DND-41 (cell line): ENCODE measurements at regions not wholly inside any gene's neighbourhood (a gene's known extent, or its start where the extent isn't known, plus 50 kb on each side); places are given as distances from the start of the nearest gene placed in this dataset.

ENCODE experiments used
- ATAC-seq: fragments of 200-7000 bp; cut with Tn5 transposase; 3 replicates; pipeline ENCODE4 v1.9.1; 2021; ENCODE audit warnings: low read depth; ENCODE audit not compliant: insufficient read depth
- DNase-seq: peaks from one replicate; pipeline ENCODE4 v3.0.0-alpha.2; 2020
- H2AFZ ChIP-seq: 2 replicates; pipeline ENCODE4 v1.6.0; 2012; ENCODE audit warnings: low read depth, low read length
- H3K27ac ChIP-seq: 2 replicates; pipeline ENCODE4 v1.5.1; 2012; ENCODE audit warnings: low read length, inconsistent platforms
- H3K27me3 ChIP-seq: fragments of 200-600 bp; sonication (generic); 2 replicates; pipeline ENCODE4 v1.6.0; 2012; ENCODE audit warnings: low read length, mild to moderate bottlenecking, inconsistent platforms; ENCODE audit not compliant: insufficient read depth, poor library complexity
- H3K36me3 ChIP-seq: 2 replicates; pipeline ENCODE4 v1.5.1; 2012; ENCODE audit warnings: low read length, inconsistent platforms; ENCODE audit not compliant: insufficient read depth
- H3K4me1 ChIP-seq: 2 replicates; pipeline ENCODE4 v1.5.1; 2012; ENCODE audit warnings: mild to moderate bottlenecking, low read length; ENCODE audit not compliant: insufficient read depth
- H3K4me2 ChIP-seq: 2 replicates; pipeline ENCODE4 v1.6.0; 2012; ENCODE audit warnings: mild to moderate bottlenecking, moderate library complexity, low read length, inconsistent platforms; ENCODE audit not compliant: insufficient read depth
- H3K4me3 ChIP-seq, 2 experiments: fragments of 200-600 bp in 1 of 2; shearing (Covaris generic) in 1 of 2; 2 replicates each; pipeline ENCODE4 v1.5.1; 2012 to 2016; ENCODE audit warnings: inconsistent platforms in 2 of 2, low read length in 2 of 2, mild to moderate bottlenecking in 2 of 2, low read depth in 1 of 2, moderate library complexity in 1 of 2
- H3K79me2 ChIP-seq: 2 replicates; pipeline ENCODE4 v1.6.0; 2012; ENCODE audit warnings: low read length, inconsistent platforms; ENCODE audit not compliant: insufficient read depth
- H3K9ac ChIP-seq: 2 replicates; pipeline ENCODE4 v1.6.0; 2012; ENCODE audit warnings: low read depth, mild to moderate bottlenecking, inconsistent platforms, low read length, moderate library complexity
- H3K9me3 ChIP-seq: 2 replicates; pipeline ENCODE4 v1.5.1; 2012; ENCODE audit warnings: low read length, moderate library complexity, mild to moderate bottlenecking, inconsistent platforms; ENCODE audit not compliant: insufficient read depth, severe bottlenecking
- H4K20me1 ChIP-seq: 2 replicates; pipeline ENCODE4 v1.6.0; 2012; ENCODE audit warnings: low read length; ENCODE audit not compliant: insufficient read depth
- EZH2 ChIP-seq: IDR thresholded peaks from 3 replicates; pipeline ENCODE4 v1.6.1; 2012; ENCODE audit warnings: borderline replicate concordance, low read depth, mild to moderate bottlenecking, moderate library complexity, low read length, inconsistent platforms; ENCODE audit not compliant: severe bottlenecking
- TF ChIP-seq, protein P1 (sequence below): IDR thresholded peaks from 2 replicates; pipeline ENCODE4 v1.5.1; 2012; ENCODE audit warnings: borderline replicate concordance, low read length, moderate library complexity, mild to moderate bottlenecking; ENCODE audit not compliant: poor library complexity, severe bottlenecking; ENCODE audit errors: extremely low read depth

DNA sequence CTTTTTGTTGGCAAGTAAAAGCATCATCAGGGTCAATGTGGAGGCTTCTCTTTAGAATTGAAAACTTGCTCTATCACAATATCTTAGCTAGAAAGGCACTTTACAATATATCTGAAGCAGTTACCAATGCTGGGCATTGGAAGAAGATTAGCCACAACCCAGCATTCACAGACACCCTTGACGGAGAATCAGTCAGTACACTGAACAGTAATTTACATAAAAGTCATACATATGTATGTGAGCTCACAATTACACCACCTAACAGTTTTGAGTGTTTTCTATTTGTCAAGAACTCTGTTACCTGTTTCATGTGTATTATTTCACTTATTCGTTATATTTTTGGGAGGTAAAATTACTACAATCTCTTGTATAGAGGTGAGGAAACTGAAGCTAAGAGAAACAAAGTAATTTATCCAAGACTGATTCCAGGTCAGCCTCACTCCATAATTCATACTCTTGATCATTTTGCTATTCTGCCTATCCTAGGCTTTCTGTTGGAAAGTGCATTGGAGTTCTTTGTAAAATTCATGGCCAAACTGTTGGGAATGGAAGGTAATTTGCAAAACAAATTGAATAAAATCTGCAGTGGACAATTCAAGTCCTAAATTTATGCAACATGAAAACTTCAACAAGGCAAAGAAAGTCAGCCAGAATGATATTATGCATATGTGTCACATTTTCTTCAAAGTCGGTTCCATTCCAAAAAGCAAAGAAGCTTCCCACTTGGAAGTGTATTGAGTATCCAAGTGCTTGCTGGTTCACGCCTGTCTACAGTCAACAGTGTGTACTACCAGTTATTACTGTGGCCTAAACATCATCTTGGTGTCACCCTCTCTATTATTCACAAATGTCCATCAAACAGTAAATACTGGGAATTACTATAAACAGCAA is 223.7 kb upstream of the SEMA6D start:
- H3K9me3 ChIP-seq: no peaks in the 10 kb centered on the region
- H3K4me1 ChIP-seq: no peaks in the 10 kb centered on the region
- ATAC-seq (no peak), DNase-seq (no peak)
- no peak overlapping the region for H3K4me2 ChIP-seq
- H3K36me3 ChIP-seq: no peaks in the 10 kb centered on the region
- no peak overlapping the region for H3K9ac ChIP-seq
- no peaks in the 10 kb centered on the region for H3K79me2 ChIP-seq
- H3K27ac ChIP-seq: no peak overlapping the region
- no peak overlapping the region for H3K4me3 ChIP-seq
- no peaks in the 10 kb centered on the region for H4K20me1 ChIP-seq
- no peaks in the 10 kb centered on the region for H3K27me3 ChIP-seq
- TF ChIP-seq EZH2: no peak
- TF ChIP-seq, protein P1, sequence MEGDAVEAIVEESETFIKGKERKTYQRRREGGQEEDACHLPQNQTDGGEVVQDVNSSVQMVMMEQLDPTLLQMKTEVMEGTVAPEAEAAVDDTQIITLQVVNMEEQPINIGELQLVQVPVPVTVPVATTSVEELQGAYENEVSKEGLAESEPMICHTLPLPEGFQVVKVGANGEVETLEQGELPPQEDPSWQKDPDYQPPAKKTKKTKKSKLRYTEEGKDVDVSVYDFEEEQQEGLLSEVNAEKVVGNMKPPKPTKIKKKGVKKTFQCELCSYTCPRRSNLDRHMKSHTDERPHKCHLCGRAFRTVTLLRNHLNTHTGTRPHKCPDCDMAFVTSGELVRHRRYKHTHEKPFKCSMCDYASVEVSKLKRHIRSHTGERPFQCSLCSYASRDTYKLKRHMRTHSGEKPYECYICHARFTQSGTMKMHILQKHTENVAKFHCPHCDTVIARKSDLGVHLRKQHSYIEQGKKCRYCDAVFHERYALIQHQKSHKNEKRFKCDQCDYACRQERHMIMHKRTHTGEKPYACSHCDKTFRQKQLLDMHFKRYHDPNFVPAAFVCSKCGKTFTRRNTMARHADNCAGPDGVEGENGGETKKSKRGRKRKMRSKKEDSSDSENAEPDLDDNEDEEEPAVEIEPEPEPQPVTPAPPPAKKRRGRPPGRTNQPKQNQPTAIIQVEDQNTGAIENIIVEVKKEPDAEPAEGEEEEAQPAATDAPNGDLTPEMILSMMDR: no peak
- no peak overlapping the region for H2AFZ ChIP-seq

DNA sequence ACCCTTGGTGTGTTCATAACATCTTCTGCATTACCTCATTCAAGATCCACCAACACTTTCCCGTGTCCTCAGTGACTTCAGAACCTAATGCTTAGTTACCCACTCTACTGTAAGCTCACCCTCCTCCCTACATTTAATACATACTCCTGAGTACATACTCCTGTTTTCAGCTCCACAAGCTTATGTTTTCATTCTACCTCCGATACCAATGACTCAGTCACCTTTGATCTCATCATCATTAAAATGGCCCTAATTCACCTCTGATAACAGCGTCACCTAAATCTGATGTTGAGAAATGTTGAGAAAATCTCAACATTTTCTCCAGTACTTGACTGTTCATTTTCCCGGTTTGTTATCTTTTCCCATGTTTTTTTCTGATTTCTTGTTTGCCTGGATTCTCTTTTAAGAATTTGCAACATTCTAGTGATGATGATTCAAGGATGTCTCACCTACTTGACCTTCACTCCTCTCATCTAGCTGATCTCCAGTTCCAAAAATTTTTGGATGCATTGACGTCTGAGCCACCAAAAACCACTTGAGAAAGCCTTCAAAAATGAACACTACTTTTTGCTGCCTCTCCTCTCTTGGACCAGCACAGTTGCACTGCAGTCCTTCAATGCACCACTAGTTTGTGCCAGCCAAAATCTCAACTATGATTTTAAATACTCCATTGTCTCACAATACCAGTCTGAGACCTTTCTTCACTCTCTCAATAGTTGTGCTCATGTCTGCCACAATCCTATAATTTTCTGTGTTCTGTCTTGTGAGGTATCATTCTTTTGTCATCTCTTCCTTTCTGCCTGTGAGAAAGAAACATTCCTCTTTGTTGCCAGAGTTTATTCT is 220.7 kb upstream of the SEMA6D start:
- H3K79me2 ChIP-seq: no peaks in the 10 kb centered on the region
- H3K27ac ChIP-seq: no peak overlapping the region
- H3K36me3 ChIP-seq: no peaks in the 10 kb centered on the region
- H3K9me3 ChIP-seq: no peaks in the 10 kb centered on the region
- no peaks in the 10 kb centered on the region for H3K4me1 ChIP-seq
- no peak overlapping the region for H2AFZ ChIP-seq
- H4K20me1 ChIP-seq: no peaks in the 10 kb centered on the region
- H3K27me3 ChIP-seq: no peaks in the 10 kb centered on the region
- H3K9ac ChIP-seq: no peak overlapping the region
- TF ChIP-seq, protein P1: no peak
- no peak for TF ChIP-seq EZH2
- H3K4me3 ChIP-seq: no peak overlapping the region
- H3K4me2 ChIP-seq: no peak overlapping the region
- ATAC-seq: no peak
- DNase-seq: no peak

DNA sequence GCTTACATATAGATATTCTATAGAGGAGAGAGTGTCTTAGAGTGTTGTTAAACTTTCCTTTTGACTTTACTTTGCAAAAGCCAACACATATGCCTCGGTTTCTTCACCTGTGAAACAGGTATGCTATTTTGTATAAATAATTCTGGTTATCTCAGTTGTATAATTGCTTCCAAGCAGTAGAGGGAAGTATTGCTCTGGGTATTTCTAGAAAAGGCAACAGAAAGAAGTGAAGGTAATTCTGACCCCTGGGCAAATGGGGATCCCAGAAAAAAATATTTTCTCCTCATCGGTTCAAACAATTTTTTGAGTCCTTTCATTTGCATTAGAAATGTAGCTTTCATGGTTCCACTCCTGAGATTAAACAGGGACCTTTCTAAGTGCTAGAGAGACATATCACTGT is 216.5 kb upstream of the SEMA6D start:
- TF ChIP-seq EZH2: no peak
- TF ChIP-seq, protein P1: no peak
- Histone ChIP-seq H3K27me3 (no peaks in the 10 kb centered on the region), H3K36me3 (no peaks in the 10 kb centered on the region), H3K4me2 (no peak overlapping the region), H3K4me3 (no peak overlapping the region), H3K9ac (no peak overlapping the region), H3K79me2 (no peaks in the 10 kb centered on the region), H4K20me1 (no peaks in the 10 kb centered on the region), H3K9me3 (no peaks in the 10 kb centered on the region), H3K4me1 (no peaks in the 10 kb centered on the region), H3K27ac (no peak overlapping the region), H2AFZ (no peak overlapping the region)
- DNase-seq: no peak
- ATAC-seq: no peak
